HG03521 (cell line): ENCODE measurements at regions not wholly inside any gene's neighbourhood (a gene's known extent, or its start where the extent isn't known, plus 50 kb on each side); places are given as distances from the start of the nearest gene placed in this dataset.
"Not testable (repeated sequence)": the region's sequence is repeated elsewhere in the genome, so short reads cannot be mapped to it uniquely, and the experiment has no call there.

Experiments
- ATAC-seq: cut with Tn5 transposase; IDR thresholded peaks from one replicate; pipeline ENCODE4 v1.9.1; 2021; ENCODE audit warnings: mild to moderate bottlenecking, moderate library complexity; ENCODE audit not compliant: unreplicated experiment

DNA sequence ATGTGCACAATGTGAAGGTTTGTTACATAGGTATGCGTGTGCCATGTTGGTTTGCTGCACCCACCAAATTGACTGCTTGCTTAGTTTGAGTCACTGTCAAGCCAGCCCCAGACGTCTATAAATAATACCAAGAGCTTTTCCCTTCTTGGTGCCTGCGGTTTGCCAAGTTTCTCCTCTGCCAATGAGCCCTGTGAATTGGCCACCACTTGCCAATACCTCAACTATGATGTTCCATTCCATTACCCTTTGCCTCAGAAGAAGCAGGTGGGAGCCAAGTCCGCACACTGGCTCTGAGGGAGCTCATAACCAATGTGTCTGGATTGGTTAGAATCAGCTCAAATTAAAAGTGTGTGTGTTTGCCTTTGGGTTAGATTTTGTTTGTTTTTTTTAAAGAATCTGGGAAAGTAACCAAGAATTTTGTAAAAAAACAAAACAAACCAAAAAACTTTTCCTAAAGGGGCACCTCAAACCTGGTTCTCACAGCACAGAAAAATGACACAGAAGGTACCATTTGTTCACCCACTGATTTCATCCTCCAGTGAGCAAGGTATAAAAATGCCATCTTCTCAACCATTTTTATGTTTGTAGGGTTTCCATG, 209.3 kb upstream of the PRNP start:
- no peak for ATAC-seq

GRCh38 chr20:4472906-4473305, 213.3 kb upstream of the PRNP start:
- ATAC-seq, result no peak

GRCh38 chr20:4471221-4471620, 215.0 kb upstream of the PRNP start:
- ATAC-seq, result no peak

DNA sequence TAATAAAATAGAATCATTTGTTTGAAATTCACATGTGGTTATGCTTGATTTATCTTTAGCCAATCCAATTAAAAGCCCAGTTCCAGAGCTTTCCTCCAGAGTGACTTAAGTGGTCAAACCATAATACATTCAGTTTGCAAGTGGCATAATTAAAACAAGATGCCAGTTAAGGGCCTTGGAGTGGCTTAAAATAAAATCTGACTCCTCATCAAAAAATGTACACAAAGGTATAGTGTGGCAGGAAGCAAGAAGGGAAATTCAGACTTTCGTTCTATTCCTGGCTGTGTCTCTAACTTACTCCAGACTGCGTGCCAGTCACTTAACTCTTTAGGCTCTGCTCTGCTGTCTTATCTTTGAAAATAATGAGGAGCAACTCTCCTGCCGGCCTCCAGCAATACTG, 215.9 kb upstream of the PRNP start:
- ATAC-seq, result no peak

DNA sequence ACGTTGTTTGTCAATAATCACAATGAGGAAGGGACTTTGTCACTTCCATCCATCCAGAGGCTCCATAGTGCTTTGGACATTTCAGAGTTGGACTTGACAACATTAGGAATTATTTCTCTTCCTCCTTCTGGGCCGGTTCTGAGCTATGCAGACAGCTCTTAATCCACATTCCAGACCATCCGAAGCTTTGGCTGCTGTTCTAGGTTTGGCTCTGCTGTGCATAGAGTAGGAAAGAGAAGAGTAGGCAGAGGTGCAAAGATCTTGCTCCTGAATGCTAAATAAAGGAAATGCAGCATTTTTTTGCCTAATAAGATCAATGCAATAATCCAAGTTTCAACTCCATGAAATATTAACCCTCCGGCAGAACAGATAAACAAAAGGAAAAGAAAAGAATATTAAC, 216.3 kb upstream of the PRNP start:
- no peak for ATAC-seq

- ATAC-seq, result no peak
These were observed 218.1 kb upstream of the PRNP start for GRCh38 chr20:4468114-4468513.

- no peak for ATAC-seq
These were observed 216.9 kb upstream of the ADRA1D start for GRCh38 chr20:4465855-4466545.

- ATAC-seq, result no peak
These were observed 216.1 kb upstream of the ADRA1D start for GRCh38 chr20:4465212-4465611.

DNA sequence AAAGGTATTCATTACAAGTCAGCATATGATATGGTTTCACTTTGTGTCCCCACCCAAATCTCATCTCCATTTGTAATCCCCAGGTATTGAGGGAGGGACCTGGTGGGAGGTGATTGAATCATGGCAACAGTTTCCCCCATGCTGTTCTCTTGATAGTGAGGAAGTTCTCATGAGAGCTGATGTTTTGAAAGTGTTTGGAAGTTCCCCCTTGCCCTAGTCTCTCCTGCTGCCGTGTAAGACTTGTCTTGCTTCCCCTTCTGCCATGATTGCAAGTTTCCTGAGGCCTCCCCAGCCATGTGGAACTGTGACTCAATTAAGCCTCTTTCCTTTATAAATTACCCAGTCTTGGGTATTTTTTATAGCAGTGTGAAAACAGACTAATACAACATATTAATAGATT, 213.7 kb upstream of the ADRA1D start:
- ATAC-seq, result not testable (repeated sequence)

GRCh38 chr20:4459081-4459480, 210.0 kb upstream of the ADRA1D start:
- ATAC-seq, result no peak

- no peak for ATAC-seq
These were observed 208.8 kb upstream of the ADRA1D start for GRCh38 chr20:4457566-4458543.

- no peak for ATAC-seq
These were observed 206.9 kb upstream of the ADRA1D start for GRCh38 chr20:4455996-4456395.

GRCh38 chr20:4455301-4455701, 206.2 kb upstream of the ADRA1D start:
- ATAC-seq, result no peak

DNA sequence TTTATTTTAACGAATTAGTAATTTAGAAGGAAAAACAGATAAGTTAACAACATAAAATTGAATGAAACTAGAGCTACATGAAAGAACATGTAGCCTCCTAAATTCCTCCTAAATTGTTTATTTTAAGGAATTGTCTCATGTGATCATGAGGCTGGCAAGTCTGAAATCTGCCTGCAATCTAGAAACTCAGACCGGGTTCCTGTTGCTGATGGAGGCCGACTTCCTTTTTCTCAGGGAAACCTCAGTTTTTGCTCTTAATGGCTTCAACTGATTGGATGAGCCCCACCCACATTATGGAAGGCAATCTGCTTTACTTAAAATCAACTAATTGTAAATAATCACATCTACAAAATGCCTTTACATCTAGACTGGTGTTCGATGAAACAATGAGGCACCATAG, 205.0 kb upstream of the ADRA1D start:
- no peak for ATAC-seq

GRCh38 chr20:4453359-4453758, 204.3 kb upstream of the ADRA1D start:
- ATAC-seq, result no peak

- ATAC-seq, result no peak
These were observed 202.5 kb upstream of the ADRA1D start for GRCh38 chr20:4451487-4452081.

DNA sequence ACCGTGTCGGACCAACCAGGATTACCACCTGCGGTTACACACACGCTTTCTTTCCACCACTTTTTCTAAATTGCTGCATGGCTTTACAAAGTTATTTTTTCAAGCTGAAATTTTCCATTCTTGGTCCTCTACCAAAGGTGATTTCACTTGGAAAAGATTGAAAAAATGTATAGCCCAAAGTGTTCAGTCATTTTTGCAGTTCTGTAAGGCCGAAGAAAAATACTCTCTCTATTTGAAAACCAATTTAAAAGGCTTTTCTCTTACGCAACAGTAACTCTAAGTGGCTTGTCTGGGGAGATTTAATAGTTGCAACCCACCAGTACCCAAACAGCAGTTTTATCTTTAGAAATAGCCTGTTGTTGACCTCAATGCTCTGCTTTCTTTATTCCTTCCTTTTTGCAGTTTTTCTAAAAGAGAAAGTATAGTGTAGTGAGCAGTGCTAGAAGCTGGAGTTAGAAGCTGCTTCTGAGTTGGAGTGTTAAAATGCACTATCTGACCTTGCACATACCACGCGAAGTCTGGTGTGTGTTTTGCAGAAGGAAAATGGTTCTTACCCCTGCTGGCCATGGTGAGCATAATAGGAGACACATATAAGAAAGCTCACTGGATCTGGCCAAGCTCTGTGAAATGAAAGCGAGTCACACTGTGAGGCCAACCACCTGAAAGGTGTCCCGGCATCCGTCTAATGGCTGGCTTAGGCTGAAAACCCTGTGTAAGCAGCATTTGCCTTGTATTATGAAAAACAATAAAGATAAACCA, 201.0 kb upstream of the ADRA1D start:
- no peak for ATAC-seq

DNA sequence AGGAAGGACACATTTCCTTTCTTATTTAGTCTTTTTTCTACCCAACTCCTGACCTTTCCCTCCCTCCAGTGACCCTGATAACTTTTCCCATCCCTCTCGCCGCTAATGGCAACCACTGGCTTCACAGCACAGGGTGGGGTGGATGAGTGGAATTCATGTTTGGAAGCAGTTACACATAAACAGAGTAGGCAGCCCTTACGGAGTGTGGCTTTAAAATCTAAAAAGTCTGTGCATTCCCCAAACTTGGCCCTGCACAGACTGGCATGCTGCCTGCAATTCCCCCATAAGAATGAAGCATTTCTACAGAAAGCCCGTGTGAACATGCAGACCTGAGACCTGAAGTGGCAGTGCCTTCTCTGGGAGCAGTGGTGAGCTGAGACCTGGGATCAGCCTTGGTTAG, 196.7 kb upstream of the ADRA1D start:
- no peak for ATAC-seq

- no peak for ATAC-seq
These were observed 196.2 kb upstream of the ADRA1D start for GRCh38 chr20:4445331-4445730.

DNA sequence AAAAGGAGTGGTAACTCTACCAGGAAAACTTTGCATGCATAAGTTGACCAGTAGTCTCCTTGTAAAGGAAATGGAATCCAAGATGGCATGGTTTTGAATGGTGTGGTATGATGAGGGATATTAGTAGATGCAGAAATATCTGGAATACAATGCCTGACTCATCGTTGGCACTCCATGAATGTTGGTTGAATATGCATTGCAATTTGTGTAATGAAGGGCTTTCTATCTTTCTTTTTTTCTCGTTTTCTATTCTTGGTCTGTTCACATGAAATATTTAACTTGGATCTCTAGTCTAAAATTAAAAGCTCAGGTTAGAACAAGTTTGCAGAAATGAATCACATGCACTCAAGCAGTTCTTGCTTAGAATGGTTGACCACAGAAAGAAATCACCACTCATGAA, 195.3 kb upstream of the ADRA1D start:
- no peak for ATAC-seq

GRCh38 chr20:4443016-4443415, 193.9 kb upstream of the ADRA1D start:
- ATAC-seq, result no peak
